NCI-H446 (cell line): ENCODE measurements at regions not wholly inside any gene's neighbourhood (a gene's known extent, or its start where the extent isn't known, plus 50 kb on each side); places are given as distances from the start of the nearest gene placed in this dataset.
"Not testable (repeated sequence)": the region's sequence is repeated elsewhere in the genome, so short reads cannot be mapped to it uniquely, and the experiment has no call there.

Experiments
- DNase-seq, 2 experiments: peaks; one replicate each; lab custom pipeline; 2025; lab: John Stamatoyannopoulos, UW

- DNase-seq = no peak
Measured at GRCh38 chr4:170589597-170590191, 499.9 kb upstream of the AADAT start.

- no peak for DNase-seq
Measured at GRCh38 chr4:170581969-170582368, 492.2 kb upstream of the AADAT start.

- no peak for DNase-seq
Measured at GRCh38 chr4:170581322-170581721, 491.6 kb upstream of the AADAT start.

- no peak for DNase-seq
Measured at GRCh38 chr4:170580651-170581050, 490.9 kb upstream of the AADAT start.

GRCh38 chr4:170538821-170539473, 449.2 kb upstream of the AADAT start:
- no peak for DNase-seq

GRCh38 chr4:170529748-170530722, 440.3 kb upstream of the AADAT start:
- DNase-seq = no peak

GRCh38 chr4:170526471-170526870, 436.7 kb upstream of the AADAT start:
- no peak for DNase-seq

- no peak for DNase-seq
Measured at GRCh38 chr4:170522427-170522970, 432.7 kb upstream of the AADAT start.

- DNase-seq = no peak
Measured at GRCh38 chr4:170497689-170498088, 407.9 kb upstream of the AADAT start.

- DNase-seq = no peak
Measured at GRCh38 chr4:170497112-170497511, 407.4 kb upstream of the AADAT start.

- DNase-seq = no peak
Measured at GRCh38 chr4:170491981-170492380, 402.2 kb upstream of the AADAT start.

- DNase-seq = no peak
Measured at GRCh38 chr4:170476351-170476750, 386.6 kb upstream of the AADAT start.

- DNase-seq = no peak
Measured at GRCh38 chr4:170465429-170465828, 375.7 kb upstream of the AADAT start.

GRCh38 chr4:170464614-170465197, 374.9 kb upstream of the AADAT start:
- no peak for DNase-seq

- DNase-seq = no peak
Measured at GRCh38 chr4:170446782-170447181, 357.0 kb upstream of the AADAT start.

- DNase-seq = not testable (repeated sequence)
Measured at GRCh38 chr4:170441146-170441545, 351.4 kb upstream of the AADAT start.

GRCh38 chr4:170428929-170429328, 339.2 kb upstream of the AADAT start:
- no peak for DNase-seq

GRCh38 chr4:170425521-170426143, 335.9 kb upstream of the AADAT start:
- DNase-seq = no peak

GRCh38 chr4:170425040-170425439, 335.3 kb upstream of the AADAT start:
- DNase-seq = no peak

- no peak for DNase-seq
Measured at GRCh38 chr4:170423137-170423536, 333.4 kb upstream of the AADAT start.

- DNase-seq = no peak
Measured at GRCh38 chr4:170420255-170420693, 330.5 kb upstream of the AADAT start.

- no peak for DNase-seq
Measured at GRCh38 chr4:170414961-170415360, 325.2 kb upstream of the AADAT start.
